ENCODE measurements at regions not wholly inside any gene's neighbourhood (a gene's known extent, or its start where the extent isn't known, plus 50 kb on each side); places are given as distances from the start of the nearest gene placed in this dataset.

DNA sequence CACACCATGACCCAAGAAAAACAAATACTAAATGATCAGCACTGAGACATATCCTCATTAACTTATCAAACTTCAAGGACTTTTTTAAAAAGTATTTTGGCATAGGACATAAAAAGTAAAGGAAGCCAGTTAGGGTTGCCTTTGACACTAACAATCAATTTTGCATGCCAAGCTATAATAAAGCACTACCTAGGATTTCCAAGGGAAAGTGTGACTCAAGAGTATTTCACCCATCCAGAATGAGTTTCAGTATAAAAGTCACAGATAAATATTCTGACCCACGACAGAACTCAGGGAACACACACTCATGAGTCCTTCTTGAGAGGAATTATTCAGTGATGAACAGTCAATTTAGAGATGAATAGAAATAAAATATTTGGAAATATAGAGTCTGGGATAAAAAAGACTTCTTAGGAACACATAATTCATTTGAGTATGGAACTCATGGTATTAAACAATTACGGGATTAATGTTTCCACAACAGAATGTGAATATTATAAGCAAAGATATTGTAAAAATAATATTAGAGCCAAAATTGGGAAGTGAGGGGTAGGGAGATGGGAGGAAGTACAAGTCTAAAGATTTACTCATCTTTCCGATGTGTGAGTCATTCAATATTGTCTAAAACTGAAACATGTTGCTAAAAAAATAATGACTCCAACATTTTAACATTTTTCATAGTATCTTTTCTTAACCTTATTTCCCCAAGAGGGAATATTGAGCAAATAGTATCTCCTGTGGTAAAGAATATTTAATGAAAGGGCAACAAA, 143.5 kb upstream of the LNX1 start:
- TF ChIP-seq, protein P1, sequence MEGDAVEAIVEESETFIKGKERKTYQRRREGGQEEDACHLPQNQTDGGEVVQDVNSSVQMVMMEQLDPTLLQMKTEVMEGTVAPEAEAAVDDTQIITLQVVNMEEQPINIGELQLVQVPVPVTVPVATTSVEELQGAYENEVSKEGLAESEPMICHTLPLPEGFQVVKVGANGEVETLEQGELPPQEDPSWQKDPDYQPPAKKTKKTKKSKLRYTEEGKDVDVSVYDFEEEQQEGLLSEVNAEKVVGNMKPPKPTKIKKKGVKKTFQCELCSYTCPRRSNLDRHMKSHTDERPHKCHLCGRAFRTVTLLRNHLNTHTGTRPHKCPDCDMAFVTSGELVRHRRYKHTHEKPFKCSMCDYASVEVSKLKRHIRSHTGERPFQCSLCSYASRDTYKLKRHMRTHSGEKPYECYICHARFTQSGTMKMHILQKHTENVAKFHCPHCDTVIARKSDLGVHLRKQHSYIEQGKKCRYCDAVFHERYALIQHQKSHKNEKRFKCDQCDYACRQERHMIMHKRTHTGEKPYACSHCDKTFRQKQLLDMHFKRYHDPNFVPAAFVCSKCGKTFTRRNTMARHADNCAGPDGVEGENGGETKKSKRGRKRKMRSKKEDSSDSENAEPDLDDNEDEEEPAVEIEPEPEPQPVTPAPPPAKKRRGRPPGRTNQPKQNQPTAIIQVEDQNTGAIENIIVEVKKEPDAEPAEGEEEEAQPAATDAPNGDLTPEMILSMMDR (IDR thresholded peaks at IDR 0.05; ENCODE audit: low read depth, low read length, missing control alignments) = no peak
- H3K4me3 ChIP-seq (ENCODE audit: low read depth, low read length) = no peak overlapping the region
- DNase-seq (ENCODE audit: low read depth) = no peak

DNA sequence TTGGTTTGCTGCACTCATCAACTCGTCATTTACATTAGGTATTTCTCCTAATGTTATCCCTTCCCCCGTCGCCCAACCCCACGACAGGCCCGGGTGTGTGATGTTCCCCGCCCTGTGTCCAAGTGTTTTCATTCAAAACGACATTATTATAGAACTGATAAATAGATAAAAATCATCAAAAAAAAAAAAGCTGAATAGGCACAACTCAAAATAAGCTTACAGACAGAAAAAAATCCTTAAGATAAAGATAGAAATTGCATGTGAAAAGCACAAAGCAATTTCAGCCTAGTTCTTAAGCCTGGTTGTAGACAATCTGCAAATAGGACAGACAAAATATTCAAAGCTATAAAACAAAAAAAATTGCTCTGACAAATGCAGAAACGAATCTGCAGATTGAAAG, 142.9 kb upstream of the LNX1 start:
- H3K4me3 ChIP-seq (ENCODE audit: low read depth, low read length) = no peak overlapping the region
- TF ChIP-seq, protein P1 (IDR thresholded peaks at IDR 0.05; ENCODE audit: low read depth, low read length, missing control alignments) = no peak
- DNase-seq (ENCODE audit: low read depth) = no peak

DNA sequence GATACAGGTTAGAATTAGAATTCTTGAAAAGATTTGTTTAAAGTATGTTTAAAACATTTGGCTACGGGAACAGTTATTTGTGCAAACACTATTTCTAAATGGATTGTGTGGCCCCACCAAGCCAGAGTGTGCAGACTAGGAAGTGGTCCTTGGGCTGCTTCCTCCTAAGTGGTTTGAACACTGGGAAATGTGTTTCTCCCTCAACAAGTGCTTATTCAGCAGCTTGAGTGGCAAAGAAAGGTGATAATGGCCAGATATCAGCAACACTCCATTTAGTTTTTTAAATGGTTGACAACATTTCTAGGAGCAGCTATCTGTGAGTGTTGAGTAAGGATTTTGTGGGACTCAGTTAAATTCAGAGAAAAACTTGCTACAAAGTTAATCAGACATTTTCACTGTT, 141.4 kb upstream of the LNX1 start:
- TF ChIP-seq, protein P1 (IDR thresholded peaks at IDR 0.05; ENCODE audit: low read depth, low read length, missing control alignments) = no peak
- no peak overlapping the region for H3K4me3 ChIP-seq (ENCODE audit: low read depth, low read length)
- no peak for DNase-seq (ENCODE audit: low read depth)

DNA sequence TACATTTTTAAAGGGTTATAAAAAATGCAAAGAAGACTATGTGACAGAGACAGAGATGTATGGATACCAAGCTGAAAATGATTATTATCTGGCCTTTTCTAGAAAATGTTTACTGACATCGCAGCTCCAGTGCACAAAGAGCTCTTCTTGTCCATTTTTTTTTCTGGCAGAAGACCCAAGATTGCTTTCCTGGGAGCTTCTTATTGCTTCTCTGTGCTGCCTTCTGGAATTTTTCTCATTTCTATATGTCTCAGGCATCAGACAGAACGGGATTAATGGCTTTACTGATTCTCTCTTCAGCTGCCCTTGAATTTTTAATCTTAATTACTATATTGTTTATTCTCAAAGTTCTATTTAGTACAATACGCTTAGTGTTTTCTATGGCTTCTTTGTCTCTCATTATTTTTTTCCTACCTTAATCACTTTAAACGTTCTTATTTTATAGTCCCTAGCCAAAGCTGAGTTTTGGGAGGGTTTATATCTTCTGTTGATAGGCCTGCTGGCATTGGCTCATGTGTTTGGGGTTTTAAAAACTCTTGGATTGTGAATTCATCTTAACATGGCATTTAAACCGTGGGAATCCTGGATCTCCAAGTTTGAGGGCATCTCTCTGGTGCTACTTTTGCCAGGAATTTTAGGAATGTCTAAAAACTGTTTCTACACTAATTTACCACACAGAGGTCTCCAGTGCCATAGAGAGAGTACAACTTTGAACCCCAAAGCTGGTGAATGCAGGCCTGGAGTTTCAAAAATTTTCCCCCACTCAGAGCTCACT, 138.9 kb upstream of the LNX1 start:
- no peak overlapping the region for H3K4me3 ChIP-seq (ENCODE audit: low read depth, low read length)
- DNase-seq (ENCODE audit: low read depth) = no peak
- TF ChIP-seq, protein P1 (IDR thresholded peaks at IDR 0.05; ENCODE audit: low read depth, low read length, missing control alignments) = no peak

DNA sequence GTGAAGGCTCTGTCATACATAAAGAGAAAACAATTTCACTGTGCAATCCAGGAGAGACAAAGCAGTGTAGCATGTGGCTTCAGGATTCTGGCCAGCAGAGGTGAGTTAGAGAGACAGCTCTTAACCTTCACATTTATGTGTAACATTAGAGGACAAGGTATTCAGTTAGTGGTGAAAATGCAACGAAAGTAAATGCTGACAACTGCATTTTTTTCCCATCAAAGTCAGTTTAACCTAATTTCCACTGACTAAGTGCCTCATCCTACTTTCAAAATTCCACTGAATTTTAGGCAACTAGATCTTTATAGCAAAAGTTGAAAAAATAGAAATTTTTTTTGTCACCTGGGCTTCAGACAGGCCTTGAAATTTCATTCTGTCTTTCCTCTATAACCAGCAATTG, 130.8 kb upstream of the LNX1 start:
- H3K4me3 ChIP-seq (ENCODE audit: low read depth, low read length) = no peak overlapping the region
- TF ChIP-seq, protein P1 (IDR thresholded peaks at IDR 0.05; ENCODE audit: low read depth, low read length, missing control alignments) = no peak
- DNase-seq (ENCODE audit: low read depth) = no peak

DNA sequence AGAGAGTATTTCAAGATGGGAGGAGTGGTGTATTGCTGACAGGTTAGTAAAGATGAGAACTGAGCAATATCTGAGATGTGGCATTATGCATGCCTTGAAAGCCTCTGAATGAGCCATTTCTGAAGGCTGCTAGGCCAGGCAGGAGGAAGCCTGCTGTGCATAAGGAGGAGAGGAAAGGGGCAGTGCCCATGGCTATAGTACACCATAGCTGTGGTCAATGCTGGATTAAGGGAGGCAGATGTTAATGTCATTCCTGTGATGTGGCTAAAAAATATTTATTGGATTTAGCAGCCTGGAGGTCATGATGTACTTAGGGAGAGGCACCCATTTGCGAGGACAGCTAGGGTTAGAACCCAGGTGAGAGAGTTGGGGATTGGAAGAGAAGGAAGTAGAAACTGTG, 130.0 kb upstream of the LNX1 start:
- DNase-seq (ENCODE audit: low read depth) = no peak
- no peak overlapping the region for H3K4me3 ChIP-seq (ENCODE audit: low read depth, low read length)
- TF ChIP-seq, protein P1 (IDR thresholded peaks at IDR 0.05; ENCODE audit: low read depth, low read length, missing control alignments) = no peak
